ENCODE measurements at regions not wholly inside any gene's neighbourhood (a gene's known extent, or its start where the extent isn't known, plus 50 kb on each side); places are given as distances from the start of the nearest gene placed in this dataset.

DNA sequence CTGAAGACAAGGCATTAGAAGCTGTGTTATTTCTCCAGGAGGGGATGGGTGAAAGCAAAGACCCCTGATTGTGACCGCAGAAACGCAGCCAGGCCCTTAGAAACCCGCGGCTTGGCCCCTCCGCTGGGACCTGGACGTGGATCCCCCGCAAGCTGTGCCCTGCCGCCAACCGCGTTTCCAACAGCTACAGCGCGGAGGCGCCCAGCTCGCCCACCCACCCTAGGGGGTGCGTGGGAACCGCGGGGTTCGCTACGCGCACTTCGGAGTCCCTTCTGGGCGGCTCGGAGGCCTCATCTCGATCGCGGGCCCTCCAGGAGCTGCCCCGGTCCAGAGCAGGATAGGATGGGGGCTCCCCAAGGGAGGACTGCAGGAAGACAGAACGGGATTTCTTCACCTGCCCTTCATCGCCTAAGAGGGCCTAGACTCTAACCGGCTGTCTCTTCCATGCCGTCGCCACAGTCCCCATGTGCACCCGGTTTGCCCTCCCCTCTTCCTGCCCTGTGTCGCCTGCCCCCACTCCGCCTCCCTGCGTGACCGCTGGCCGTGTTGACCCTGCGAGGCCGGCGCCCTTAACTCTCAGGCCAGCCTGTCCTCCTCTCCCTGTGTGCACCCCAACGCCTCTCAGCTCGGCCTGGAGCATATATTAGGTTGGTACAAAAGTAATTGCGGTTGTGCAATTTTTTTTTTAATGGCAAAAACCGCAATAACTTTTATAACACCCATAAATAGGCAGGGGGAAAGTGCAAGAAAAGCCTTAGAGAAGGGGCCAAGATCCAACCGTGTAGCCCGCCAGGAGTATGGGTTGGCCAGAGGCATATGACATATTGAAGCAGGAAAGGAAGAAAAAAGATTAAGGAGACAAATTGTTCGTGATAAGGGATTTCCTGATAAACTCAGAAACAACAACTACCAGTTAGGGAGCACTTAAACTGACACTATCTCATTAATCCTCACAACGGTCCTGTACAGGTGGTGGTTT lies 68.1 kb upstream of the FREM1 start:
- Histone ChIP-seq H3K4me1 (ENCODE audit: control insufficient read depth in 3 of 3, insufficient read depth in 3 of 3, low read length in 3 of 3) (no peaks in the 10 kb centered on the region), H3K9ac (ENCODE audit: low read depth in 1 of 3, low read length in 3 of 3) (no peak overlapping the region), H3K27me3 (ENCODE audit: control insufficient read depth in 3 of 3, insufficient read depth in 3 of 3, low read length in 3 of 3) (no peaks in the 10 kb centered on the region), H3K36me3 (ENCODE audit: control insufficient read depth in 3 of 3, insufficient read depth in 3 of 3, low read length in 3 of 3) (no peaks in the 10 kb centered on the region), H3K27ac (ENCODE audit: low read depth, low read length) (no peak overlapping the region), H3K9me3 (ENCODE audit: control insufficient read depth in 3 of 3, low read length in 3 of 3) (peaks cover 0 to under 1% (median 0%) of the 10 kb centered on the region in 3 donors), H3K4me3 (ENCODE audit: low read length in 3 of 3) (no peak overlapping the region)

DNA sequence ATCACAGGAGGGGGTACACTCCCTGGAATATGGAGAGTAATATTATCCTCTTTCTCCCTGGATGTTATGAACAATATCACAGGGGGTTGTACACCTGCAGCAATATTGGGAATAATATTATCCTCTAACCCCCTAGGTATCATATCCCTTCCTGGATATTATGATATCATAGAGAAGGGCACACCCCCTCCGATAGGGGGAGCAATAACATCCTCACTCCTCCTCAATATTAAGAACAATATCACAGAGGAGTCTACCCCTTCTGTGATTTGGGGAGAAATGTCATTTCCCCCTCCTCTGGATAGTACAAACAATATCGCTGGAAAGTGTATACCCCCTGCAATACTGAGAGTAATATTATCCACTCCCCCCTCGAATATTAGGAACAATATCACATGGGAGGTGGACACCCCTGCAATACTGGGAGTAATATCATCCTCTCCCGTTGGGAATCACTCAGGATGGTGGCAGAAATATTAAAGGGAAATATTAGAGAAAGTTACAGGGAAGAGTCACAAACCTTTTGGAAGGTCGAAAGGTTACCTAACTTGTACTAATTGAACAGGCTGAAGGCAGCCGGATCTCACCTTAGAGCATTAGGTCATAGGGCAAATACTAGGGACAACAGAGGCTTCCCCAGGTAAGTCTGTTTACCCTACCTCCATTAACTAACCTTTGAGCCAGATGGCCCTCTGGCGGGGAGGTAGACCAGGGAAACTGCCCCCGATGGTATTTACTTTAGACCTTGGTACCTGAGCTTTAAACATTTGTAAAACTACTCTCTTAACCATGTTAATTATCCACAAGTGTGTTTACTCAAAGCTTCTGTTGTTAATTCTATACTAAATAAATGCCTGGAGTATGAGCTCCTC lies 57.5 kb upstream of the FREM1 start:
- Histone ChIP-seq H3K4me1 (ENCODE audit: control insufficient read depth in 3 of 3, insufficient read depth in 3 of 3, low read length in 3 of 3) (no peaks in the 10 kb centered on the region), H3K36me3 (ENCODE audit: control insufficient read depth in 3 of 3, insufficient read depth in 3 of 3, low read length in 3 of 3) (no peaks in the 10 kb centered on the region), H3K27me3 (ENCODE audit: control insufficient read depth in 3 of 3, insufficient read depth in 3 of 3, low read length in 3 of 3) (no peaks in the 10 kb centered on the region), H3K9me3 (ENCODE audit: control insufficient read depth in 3 of 3, low read length in 3 of 3) (no peaks in the 10 kb centered on the region), H3K4me3 (ENCODE audit: low read length in 3 of 3) (no peak overlapping the region), H3K27ac (ENCODE audit: low read depth, low read length) (no peak overlapping the region), H3K9ac (ENCODE audit: low read depth in 1 of 3, low read length in 3 of 3) (no peak overlapping the region)

DNA sequence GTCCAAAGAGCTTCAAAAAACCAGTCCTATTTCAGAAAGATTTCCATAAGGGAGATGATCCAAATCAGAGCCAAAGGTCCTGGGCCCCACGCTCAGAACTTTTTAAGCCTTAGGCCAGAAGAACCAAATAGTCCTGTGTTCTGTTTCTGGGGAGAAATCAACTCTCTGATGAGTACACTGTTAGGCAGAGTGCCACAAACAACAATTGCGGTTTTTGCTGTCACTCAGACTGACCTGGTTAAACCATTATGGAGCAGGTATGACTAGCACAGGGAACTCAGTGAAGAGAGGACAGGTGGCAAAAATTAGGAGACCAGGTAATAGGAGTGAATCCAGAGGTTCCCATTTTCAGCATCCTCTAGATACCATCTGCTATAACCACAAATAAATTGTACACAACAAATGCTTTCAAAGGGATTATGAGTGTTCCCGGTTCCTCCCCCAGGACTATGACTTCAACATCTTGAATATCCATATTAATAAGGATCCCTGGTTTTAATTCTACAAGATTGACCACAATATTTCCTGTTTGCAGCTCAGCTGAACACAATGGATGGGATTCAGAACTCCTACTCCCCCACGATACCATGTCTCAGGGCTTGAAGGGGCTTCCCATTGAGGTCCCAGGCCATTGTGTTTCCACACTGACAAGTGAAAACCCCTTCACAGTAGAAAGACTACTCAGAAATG lies 52.1 kb upstream of the FREM1 start:
- Histone ChIP-seq H3K4me3 (ENCODE audit: low read length in 3 of 3) (no peak overlapping the region), H3K27ac (ENCODE audit: low read depth, low read length) (no peak overlapping the region), H3K27me3 (ENCODE audit: control insufficient read depth in 3 of 3, insufficient read depth in 3 of 3, low read length in 3 of 3) (no peaks in the 10 kb centered on the region), H3K4me1 (ENCODE audit: control insufficient read depth in 3 of 3, insufficient read depth in 3 of 3, low read length in 3 of 3) (peaks cover 0 to 5% (median 0%) of the 10 kb centered on the region in 3 donors), H3K9ac (ENCODE audit: low read depth in 1 of 3, low read length in 3 of 3) (no peak overlapping the region), H3K36me3 (ENCODE audit: control insufficient read depth in 3 of 3, insufficient read depth in 3 of 3, low read length in 3 of 3) (no peaks in the 10 kb centered on the region), H3K9me3 (ENCODE audit: control insufficient read depth in 3 of 3, low read length in 3 of 3) (no peaks in the 10 kb centered on the region)

DNA sequence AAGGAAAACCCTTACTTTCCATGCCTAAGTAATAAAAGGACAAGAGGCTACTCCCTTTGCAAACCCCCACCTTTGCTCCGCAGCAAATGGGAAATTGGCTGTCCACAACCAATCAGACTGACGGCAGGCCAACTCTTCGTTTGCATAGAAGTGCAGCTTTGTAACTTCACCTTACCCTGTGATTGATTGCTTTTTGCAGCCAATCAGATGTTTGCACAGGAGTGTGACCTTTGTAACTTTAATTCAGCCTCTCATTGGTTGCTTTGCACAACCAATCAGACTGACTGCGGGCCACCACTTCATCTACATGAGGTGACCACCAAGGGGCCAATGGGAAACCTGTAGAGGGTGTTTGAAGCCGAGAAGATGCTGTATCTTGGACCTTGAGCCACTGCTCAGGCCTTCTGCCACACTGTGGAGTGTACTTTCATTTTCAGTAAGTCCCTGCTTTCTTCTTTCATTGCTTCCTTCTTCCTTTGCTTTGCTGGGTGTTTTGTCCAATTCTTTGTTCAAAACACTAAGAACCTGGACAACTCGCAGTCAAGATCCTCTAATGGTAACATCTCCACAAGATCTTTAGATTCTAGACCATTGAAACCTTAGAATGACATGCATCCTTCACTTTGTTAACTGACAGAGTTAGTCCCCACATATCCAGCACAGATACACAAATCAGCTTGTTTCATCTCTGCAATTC lies 51.3 kb upstream of the FREM1 start:
- H3K27ac ChIP-seq (ENCODE audit: low read depth, low read length): no peak overlapping the region
- H3K4me1 ChIP-seq (ENCODE audit: control insufficient read depth in 3 of 3, insufficient read depth in 3 of 3, low read length in 3 of 3): peaks cover 0 to 5% (median 0%) of the 10 kb centered on the region in 3 donors
- no peak overlapping the region for H3K4me3 ChIP-seq (ENCODE audit: low read length in 3 of 3)
- no peak overlapping the region for H3K9ac ChIP-seq (ENCODE audit: low read depth in 1 of 3, low read length in 3 of 3)
- H3K9me3 ChIP-seq (ENCODE audit: control insufficient read depth in 3 of 3, low read length in 3 of 3): no peaks in the 10 kb centered on the region
- no peaks in the 10 kb centered on the region for H3K36me3 ChIP-seq (ENCODE audit: control insufficient read depth in 3 of 3, insufficient read depth in 3 of 3, low read length in 3 of 3)
- no peaks in the 10 kb centered on the region for H3K27me3 ChIP-seq (ENCODE audit: control insufficient read depth in 3 of 3, insufficient read depth in 3 of 3, low read length in 3 of 3)

DNA sequence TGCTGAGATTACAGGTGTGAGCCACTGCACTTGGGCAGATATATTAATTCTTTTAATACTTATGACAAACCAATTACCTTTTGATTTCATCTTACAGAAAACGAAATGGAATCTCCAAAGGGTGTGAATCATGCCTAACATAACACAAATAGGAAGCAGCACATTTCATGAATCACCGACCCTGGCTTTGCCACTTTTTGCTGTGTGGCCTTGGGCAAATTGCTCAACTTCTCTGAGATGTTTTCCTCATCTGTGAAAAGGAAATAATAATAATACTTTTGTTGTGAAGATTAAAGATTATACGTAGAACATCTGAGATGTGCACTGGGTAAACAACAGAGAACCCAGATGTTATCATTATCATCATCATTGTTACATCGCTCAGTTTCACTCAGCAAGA lies 50.7 kb upstream of the FREM1 start:
- no peaks in the 10 kb centered on the region for H3K27me3 ChIP-seq (ENCODE audit: control insufficient read depth in 3 of 3, insufficient read depth in 3 of 3, low read length in 3 of 3)
- H3K36me3 ChIP-seq (ENCODE audit: control insufficient read depth in 3 of 3, insufficient read depth in 3 of 3, low read length in 3 of 3): no peaks in the 10 kb centered on the region
- H3K9me3 ChIP-seq (ENCODE audit: control insufficient read depth in 3 of 3, low read length in 3 of 3): no peaks in the 10 kb centered on the region
- H3K27ac ChIP-seq (ENCODE audit: low read depth, low read length): no peak overlapping the region
- no peak overlapping the region for H3K4me3 ChIP-seq (ENCODE audit: low read length in 3 of 3)
- H3K4me1 ChIP-seq (ENCODE audit: control insufficient read depth in 3 of 3, insufficient read depth in 3 of 3, low read length in 3 of 3): peaks cover 0 to 5% (median 0%) of the 10 kb centered on the region in 3 donors
- H3K9ac ChIP-seq (ENCODE audit: low read depth in 1 of 3, low read length in 3 of 3): no peak overlapping the region

Measured in skeletal muscle tissue (tissue), 3 donors.